ENCODE measurements at regions not wholly inside any gene's neighbourhood (a gene's known extent, or its start where the extent isn't known, plus 50 kb on each side); places are given as distances from the start of the nearest gene placed in this dataset.

DNA sequence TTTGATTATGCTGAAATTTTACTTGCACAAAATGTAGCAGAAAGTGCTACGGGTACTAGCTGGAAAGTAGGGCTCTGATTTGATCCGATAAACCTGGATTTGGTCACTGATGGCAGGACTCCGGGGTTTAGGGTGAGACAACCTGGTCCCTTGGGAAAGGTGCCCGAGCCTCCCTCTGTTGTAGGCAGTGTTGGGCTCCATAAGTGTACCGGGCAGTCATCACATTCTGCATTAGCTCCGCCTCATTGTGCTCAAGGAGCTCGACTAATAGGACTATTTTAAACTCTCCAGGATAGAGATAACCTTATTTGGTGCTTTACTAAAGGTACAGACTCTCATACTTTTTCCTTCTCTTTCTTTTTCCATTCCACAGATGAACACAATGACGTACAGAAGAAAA is 117.6 kb downstream of the UTRN start:
- TF ChIP-seq, protein P1, sequence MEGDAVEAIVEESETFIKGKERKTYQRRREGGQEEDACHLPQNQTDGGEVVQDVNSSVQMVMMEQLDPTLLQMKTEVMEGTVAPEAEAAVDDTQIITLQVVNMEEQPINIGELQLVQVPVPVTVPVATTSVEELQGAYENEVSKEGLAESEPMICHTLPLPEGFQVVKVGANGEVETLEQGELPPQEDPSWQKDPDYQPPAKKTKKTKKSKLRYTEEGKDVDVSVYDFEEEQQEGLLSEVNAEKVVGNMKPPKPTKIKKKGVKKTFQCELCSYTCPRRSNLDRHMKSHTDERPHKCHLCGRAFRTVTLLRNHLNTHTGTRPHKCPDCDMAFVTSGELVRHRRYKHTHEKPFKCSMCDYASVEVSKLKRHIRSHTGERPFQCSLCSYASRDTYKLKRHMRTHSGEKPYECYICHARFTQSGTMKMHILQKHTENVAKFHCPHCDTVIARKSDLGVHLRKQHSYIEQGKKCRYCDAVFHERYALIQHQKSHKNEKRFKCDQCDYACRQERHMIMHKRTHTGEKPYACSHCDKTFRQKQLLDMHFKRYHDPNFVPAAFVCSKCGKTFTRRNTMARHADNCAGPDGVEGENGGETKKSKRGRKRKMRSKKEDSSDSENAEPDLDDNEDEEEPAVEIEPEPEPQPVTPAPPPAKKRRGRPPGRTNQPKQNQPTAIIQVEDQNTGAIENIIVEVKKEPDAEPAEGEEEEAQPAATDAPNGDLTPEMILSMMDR (IDR thresholded peaks at IDR 0.05), result no peak
- TF ChIP-seq EZH2 (IDR thresholded peaks at IDR 0.05; ENCODE audit: borderline replicate concordance, insufficient read depth, low read depth, low read length, poor library complexity, severe bottlenecking), result no peak
